NB4 (cell line): ENCODE measurements at regions not wholly inside any gene's neighbourhood (a gene's known extent, or its start where the extent isn't known, plus 50 kb on each side); places are given as distances from the start of the nearest gene placed in this dataset.

Source experiments
- DNase-seq: peaks from one replicate; pipeline ENCODE4 v3.0.0; 2010; ENCODE audit warnings: low read depth
- H3K4me3 ChIP-seq: one replicate; pipeline ENCODE4 v1.5.1; 2011; ENCODE audit warnings: mild to moderate bottlenecking, low read depth, low read length, moderate library complexity
- CTCF ChIP-seq: IDR thresholded peaks from one replicate; pipeline ENCODE4 v1.5.1; 2012; ENCODE audit warnings: low read depth, low read length
- MAX ChIP-seq: IDR thresholded peaks from 2 replicates; pipeline ENCODE4 v1.6.1; 2011; ENCODE audit warnings: low read depth, low read length
- MYC ChIP-seq: IDR thresholded peaks from 2 replicates; pipeline ENCODE4 v1.6.1; 2011; ENCODE audit warnings: low read depth, low read length
- POLR2A ChIP-seq: IDR thresholded peaks from 2 replicates; pipeline ENCODE4 v1.6.1; 2011; ENCODE audit warnings: mild to moderate bottlenecking; ENCODE audit not compliant: insufficient read length; ENCODE audit errors: extremely low read depth

- TF ChIP-seq POLR2A (no peak), CTCF (no peak), MAX (no peak), MYC (no peak)
- DNase-seq: no peak
- no peak overlapping the region for H3K4me3 ChIP-seq
These were observed 141.1 kb downstream of the HSD17B3 start for GRCh38 chr9:96160866-96161265.

GRCh38 chr9:96160168-96160567 is 141.8 kb downstream of the HSD17B3 start:
- DNase-seq: no peak
- H3K4me3 ChIP-seq: no peak overlapping the region
- TF ChIP-seq CTCF: no peak
- TF ChIP-seq MAX: no peak
- TF ChIP-seq POLR2A: no peak
- TF ChIP-seq MYC: no peak

- H3K4me3 ChIP-seq: no peak overlapping the region
- DNase-seq: no peak
- TF ChIP-seq MYC (no peak), POLR2A (no peak), MAX (no peak), CTCF (no peak)
These were observed 142.4 kb downstream of the HSD17B3 start for GRCh38 chr9:96159596-96159995.

- peak; percentile 73 for DNase-seq
- TF ChIP-seq MAX: no peak
- TF ChIP-seq CTCF: no peak
- TF ChIP-seq MYC: no peak
- TF ChIP-seq POLR2A: no peak
- H3K4me3 ChIP-seq: no peak overlapping the region
These were observed 142.9 kb downstream of the HSD17B3 start for GRCh38 chr9:96158909-96159575.

GRCh38 chr9:96158147-96158546 is 143.8 kb downstream of the HSD17B3 start:
- no peak for TF ChIP-seq POLR2A
- TF ChIP-seq MYC: no peak
- no peak for TF ChIP-seq CTCF
- TF ChIP-seq MAX: no peak
- no peak for DNase-seq
- H3K4me3 ChIP-seq: no peak overlapping the region

- TF ChIP-seq MAX: no peak
- no peak for TF ChIP-seq MYC
- TF ChIP-seq POLR2A: no peak
- TF ChIP-seq CTCF: no peak
- DNase-seq: no peak
- no peak overlapping the region for H3K4me3 ChIP-seq
These were observed 144.3 kb downstream of the HSD17B3 start for GRCh38 chr9:96157675-96158074.
